COLO668 (cell line): ENCODE measurements at regions not wholly inside any gene's neighbourhood (a gene's known extent, or its start where the extent isn't known, plus 50 kb on each side); places are given as distances from the start of the nearest gene placed in this dataset.
"Not testable (repeated sequence)": the region's sequence is repeated elsewhere in the genome, so short reads cannot be mapped to it uniquely, and the experiment has no call there.

ENCODE experiments used
- DNase-seq: peaks from one replicate; lab custom pipeline; 2025; ENCODE audit not compliant: unreplicated experiment; lab: John Stamatoyannopoulos, UW

GRCh38 chr4:65265526-65265925 lies 404.8 kb downstream of the EPHA5 start:
- no peak for DNase-seq

DNA sequence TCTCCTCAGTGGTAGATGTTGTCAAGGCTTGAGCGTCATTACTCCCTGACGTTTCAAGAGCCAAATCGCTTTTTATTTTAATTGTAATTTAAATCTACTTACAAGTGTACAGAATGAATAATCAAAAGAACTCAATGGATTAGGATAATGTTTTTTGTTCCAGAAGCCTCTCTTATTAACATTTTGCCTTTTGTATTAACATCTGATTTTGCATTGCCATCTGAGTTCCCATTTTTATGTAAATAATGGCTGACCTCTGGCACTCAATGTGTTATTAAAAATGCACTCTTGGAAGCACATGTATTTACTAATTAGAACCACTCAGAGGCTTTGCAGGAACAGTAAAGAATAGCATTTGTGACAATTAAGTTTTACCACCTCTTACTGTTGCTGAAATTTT lies 411.0 kb downstream of the EPHA5 start:
- DNase-seq: no peak

GRCh38 chr4:65250916-65251315 lies 419.4 kb downstream of the EPHA5 start:
- DNase-seq: no peak

DNA sequence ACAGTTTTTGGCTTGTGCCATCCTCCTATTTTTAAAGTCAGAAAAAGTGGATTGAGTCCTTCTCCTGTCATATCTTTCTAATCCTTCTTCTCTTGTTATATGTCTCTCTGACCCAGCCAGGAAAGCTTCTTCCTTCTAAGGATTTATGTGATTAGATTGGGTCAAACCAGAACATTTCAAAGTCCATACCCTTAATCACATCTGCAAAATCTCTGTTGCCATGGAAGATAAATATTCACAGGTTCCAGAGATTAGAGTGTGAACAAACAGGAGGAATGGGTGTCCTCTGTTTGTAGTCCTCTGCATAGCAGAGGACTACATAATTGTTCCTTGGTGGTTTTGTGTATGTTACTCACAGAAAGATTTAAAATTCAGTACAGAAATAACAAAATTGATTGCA lies 421.2 kb downstream of the EPHA5 start:
- no peak for DNase-seq

- no peak for DNase-seq
These were observed 428.0 kb downstream of the EPHA5 start for GRCh38 chr4:65242156-65242846.

DNA sequence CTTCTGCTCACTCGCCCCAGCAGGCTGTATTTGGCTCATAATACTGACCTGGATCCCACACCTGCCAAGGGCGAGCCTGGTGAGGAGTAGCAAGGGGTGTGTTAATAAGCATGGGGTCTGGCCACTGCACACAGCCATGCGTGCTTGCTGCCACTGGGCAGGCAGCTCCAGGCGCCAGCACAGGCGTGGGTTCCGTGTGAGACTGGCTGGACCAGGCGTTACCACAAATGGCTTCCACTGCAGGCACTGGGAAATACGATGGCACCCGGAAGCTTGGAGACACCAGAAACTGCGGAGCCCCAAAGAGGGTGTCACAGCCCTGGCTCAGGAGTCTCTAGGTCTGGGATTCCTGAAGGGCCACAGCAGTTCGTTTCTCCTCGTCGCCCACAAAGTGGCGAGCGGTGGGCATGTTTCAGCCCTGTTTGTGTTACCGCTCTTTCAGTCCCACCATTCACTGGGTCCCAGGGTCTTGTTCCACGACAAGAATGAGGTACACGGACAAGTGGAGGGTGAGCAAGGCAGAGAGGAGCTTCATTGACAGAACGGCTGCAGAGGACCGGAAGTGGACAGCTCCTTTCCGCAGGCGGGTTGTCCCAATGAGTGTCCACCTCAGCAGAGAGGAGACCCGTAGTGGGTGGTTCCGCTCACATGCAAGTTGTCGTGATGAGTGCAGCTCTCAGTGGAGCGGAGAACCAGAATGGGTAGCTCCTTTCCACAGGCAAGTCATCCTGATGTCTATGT lies 428.9 kb downstream of the EPHA5 start:
- DNase-seq: no peak

DNA sequence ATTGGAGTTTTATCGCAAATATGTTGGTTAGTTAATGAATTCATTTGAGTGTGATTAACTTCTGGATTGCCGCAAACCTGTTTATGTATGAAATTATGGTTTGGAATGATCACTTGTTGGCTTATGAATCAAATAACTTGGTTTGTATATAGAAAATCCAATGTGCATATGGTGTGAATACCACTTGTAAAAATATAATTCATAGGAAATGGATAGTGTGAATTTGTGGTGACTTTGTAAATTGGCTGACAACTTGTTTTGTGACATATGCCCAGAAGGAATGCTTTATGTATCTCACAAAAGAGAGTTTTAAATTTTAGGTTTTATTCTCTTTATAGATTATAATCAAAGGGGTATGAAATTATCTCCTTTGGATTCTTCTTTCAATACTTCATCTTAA lies 436.2 kb downstream of the EPHA5 start:
- DNase-seq: no peak

DNA sequence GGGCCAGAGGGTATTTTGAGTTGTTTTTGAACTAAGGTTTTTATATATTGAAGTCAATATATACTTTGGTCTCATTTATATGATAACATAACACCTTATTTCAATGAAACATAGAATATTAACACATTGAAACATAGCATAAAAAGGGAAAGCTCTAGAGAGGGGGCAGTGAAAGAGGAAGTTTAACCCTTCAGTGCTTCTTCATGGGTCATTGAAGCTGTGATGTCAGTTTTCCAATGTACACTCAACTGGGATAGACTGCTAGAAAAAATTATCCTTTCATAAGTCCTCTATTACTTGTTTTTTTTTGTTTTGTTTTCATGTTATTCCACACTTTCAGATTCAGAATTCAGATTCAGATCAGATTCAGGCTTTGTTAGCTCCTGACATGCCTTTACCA lies 442.7 kb downstream of the EPHA5 start:
- DNase-seq: no peak

DNA sequence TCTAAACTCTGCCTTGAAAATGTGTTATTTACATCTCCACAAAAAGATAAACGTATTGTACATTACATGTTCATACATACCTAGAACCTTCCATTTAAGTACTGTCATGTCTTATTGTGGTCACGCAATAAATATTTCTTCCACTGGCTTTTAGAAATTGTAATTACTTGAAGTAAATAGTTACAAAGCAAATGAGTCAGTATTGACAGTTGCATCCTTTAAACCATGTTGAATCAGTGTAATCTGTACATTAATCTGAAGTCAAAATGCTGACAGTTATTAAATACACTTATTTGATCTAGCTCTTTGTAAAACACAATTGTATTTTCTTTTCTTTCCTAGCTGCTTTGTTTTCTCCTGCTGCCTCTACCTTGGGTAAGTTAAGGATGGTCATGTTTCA lies 446.7 kb downstream of the EPHA5 start:
- no peak for DNase-seq

DNA sequence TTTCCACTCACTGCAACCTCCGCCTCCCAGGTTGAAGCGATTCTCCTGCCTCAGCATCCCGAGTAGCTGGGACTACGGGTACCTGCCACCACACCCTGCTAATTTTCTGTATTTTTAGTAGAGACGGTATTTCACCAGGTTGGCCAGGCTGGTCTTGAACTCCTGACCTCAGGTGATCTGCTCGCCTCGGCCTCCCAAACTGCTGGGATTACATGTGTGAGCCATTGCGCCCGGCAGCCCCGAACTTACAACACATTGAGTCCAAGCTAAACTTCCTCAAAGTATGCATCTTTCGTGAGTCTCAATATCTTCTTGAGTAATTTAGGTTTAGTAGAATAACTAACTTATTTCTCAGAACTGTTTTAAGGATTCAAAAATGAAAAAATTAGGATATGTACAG lies 447.2 kb downstream of the EPHA5 start:
- not testable (repeated sequence) for DNase-seq

DNA sequence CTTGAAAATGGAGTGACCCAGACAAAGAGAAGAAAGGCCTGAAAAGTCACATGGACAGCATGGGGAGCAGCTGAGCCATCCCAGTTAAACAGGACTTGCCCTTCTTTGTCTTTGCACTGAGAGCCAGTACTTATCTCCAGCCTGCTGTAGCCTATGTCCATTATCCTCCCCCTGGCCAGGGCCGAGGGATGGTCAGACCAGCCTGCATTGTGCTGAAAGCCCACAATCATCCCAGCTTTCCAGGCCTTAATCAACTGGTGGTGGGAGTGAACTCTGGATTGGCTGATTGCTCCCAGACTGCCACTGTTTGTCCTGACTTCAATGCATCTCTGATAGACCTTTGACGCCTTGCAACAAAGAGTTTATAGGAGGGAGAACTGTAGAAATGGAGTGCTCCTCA lies 453.1 kb downstream of the EPHA5 start:
- DNase-seq: no peak

- no peak for DNase-seq
These were observed 467.4 kb downstream of the EPHA5 start for GRCh38 chr4:65202853-65203236.

DNA sequence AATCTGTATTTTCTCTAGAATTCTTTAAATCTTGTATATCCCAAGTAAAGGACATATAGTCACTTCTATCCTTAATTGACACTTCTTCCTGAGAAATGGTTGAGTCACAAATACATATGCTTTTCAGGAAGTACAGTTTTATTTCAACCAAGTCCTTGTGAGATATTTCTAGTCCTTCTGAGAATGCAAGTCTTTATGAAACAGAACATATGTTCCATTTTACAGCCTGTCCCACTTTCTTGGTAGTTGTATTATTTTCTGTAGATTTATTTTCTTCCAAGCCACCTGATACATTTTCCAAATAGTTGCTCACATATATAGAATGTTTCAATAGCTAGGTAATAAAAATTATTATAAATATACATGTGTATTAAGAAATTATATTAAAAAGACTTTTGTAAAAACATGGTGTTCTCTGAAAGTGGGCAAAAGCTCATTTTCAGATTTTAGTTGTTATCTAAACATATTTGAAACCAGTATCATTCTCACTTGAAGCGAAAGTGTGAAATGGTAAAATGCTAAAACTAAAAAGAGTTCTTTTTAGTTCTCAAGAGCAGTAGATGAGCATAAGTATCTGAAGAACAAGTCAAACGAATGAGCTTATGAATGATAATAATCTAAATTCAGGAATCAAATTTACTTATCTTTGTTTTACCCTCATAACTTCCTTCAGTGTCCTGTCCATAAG lies 468.0 kb downstream of the EPHA5 start:
- no peak for DNase-seq

- no peak for DNase-seq
These were observed 474.6 kb downstream of the EPHA5 start for GRCh38 chr4:65195666-65196065.

- DNase-seq: no peak
These were observed 475.3 kb downstream of the EPHA5 start for GRCh38 chr4:65195002-65195401.

GRCh38 chr4:65193985-65194384 lies 476.3 kb downstream of the EPHA5 start:
- DNase-seq: no peak

GRCh38 chr4:65190780-65191179 lies 479.5 kb downstream of the EPHA5 start:
- DNase-seq: no peak

DNA sequence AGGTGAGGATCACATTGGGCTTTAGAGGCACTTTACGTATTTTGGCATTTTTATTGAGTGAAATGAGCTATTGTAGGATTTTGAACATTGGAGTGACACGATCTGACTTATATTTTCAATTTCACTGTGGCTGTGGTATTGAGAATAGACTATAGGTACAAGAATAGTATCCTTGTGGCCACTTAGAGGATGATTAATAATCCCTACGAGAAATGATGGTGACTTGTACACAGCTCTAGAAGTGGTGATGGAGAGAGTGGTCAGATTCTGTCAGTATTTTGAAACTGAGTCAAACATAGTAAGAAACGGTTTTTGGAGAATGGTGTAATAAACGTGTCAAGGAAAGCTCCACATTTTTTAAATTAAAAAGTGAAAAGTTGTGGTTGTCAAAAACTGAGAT lies 494.7 kb downstream of the EPHA5 start:
- DNase-seq: no peak

DNA sequence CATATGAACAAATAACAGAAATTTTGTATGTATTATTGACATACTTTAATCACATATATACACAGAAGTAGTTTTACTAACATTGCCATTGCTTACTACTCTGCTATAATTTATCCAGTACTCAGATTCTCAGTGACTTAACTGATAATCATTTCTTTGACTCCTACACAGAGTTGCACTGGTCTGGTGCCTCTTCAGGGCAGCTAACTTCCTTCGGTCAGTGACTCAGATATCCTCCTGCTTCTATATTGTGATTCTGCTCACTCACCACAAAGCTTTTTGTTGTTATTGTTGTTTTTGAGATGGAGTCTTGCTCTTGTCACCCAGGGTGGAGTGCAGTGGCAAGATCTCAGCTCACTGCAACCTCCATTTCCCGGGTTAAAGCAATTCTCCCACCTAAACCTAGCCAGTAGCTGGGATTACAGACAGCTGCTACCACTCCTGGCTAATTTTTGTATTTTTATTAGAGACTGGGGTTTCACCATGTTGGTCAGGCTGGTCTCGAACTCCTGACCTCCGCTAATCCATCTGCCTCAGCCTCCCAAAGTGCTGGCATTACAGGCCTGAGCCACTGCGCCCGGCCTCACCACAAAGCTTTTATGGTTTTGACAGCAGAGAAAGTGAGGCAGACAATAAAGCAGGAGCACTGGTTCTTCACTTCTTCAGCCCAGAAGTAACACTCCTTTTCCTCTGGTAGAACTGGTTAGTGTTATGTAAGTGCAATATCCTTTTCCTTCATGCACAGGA lies 499.3 kb downstream of the EPHA5 start:
- no peak for DNase-seq

GRCh38 chr4:65167719-65168118 lies 502.6 kb downstream of the EPHA5 start:
- DNase-seq: no peak

DNA sequence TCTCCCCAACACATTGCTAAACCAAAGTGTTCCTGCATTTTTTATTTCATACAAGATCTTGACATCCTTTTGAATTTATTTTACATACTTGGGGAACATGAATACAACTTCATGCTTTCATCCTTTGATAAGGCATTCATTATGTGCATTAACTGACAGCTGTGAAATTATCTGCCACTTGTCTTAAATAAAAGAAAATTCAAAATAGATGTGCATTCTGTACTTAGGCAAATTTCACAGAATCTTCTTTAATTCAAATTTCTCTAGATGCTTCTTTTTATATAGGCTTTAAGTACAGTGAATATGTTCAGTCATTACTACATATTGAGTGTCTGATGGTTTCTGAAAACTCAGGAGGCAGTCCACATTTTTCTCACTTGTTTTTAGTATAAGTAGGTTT lies 518.1 kb downstream of the EPHA5 start:
- no peak for DNase-seq

DNA sequence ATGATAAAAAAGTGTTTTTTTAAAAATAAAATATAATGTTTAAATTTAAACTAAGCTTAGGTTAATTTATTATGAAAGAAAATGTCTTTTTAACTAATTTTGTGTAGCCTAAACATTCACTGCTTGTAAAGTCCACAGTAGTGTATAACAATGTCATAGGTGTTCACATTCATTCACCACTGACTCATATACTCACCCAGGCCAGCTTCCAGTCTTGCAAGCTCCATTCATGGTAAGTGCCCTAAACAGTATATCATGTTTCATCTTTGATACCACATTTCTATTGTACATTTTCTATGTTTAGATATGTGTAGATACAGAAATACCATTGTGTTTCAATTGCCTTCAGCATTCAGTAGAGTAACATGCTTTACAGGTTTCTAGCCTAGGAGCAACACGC lies 530.3 kb downstream of the EPHA5 start:
- DNase-seq: no peak
